HCT116 (cell line): ENCODE measurements at regions not wholly inside any gene's neighbourhood (a gene's known extent, or its start where the extent isn't known, plus 50 kb on each side); places are given as distances from the start of the nearest gene placed in this dataset.

ENCODE experiments used
- ATAC-seq: fragments of 200-7000 bp; cut with Tn5 transposase; 2 replicates; pipeline ENCODE4 v1.9.1; 2020; ENCODE audit warnings: mild to moderate bottlenecking, moderate library complexity
- BruUV-seq: library from RNA; stranded (reverse); fragments of 400-500 nt; replicated peaks from 2 replicates; lab custom pipeline; 2021; lab: Mats Ljungman, UMichigan
- CTCF ChIA-PET: fragments of 300-600 bp; sonication (Branson Sonifier 250); formaldehyde crosslinking; loops from one replicate; lab custom pipeline; 2021; ENCODE audit warnings: antibody characterized with exemption; lab: Charles Lee
- POLR2A ChIA-PET: fragments of 300-600, 350-600 bp; sonication (Branson Sonifier 250); formaldehyde crosslinking; loops from one replicate; lab custom pipeline; 2021; ENCODE audit warnings: antibody characterized with exemption; lab: Charles Lee
- RAD21 ChIA-PET, 2 experiments: fragments of 300-600 bp; sonication (Branson Sonifier 250); formaldehyde crosslinking; loops; one replicate each; lab custom pipeline; 2023; ENCODE audit warnings: low total read pairs in 2 of 2; ENCODE audit not compliant: uncharacterized antibody in 2 of 2, unreplicated experiment in 2 of 2, low non-redundant PET in 1 of 2; lab: Charles Lee
- DNase-seq: peaks from one replicate; pipeline ENCODE4 v3.0.0-alpha.2; 2010; ENCODE audit warnings: low read depth, low spot score
- H2AFZ ChIP-seq: fragments of 200-600 bp; shearing (Covaris generic), sonication (generic); 2 replicates; pipeline ENCODE4 v1.6.1; 2017; ENCODE audit warnings: low read depth, mixed run types, mixed read lengths, antibody characterized with exemption, low read length; ENCODE audit not compliant: poor library complexity, severe bottlenecking
- H3K27ac ChIP-seq: 2 replicates; pipeline ENCODE4 v1.5.1; 2012; ENCODE audit warnings: low read depth, low read length
- H3K27me3 ChIP-seq: fragments of 200-600 bp; sonication (generic); 2 replicates; pipeline ENCODE4 v1.6.1; 2016; ENCODE audit warnings: mixed run types, low read length, mixed read lengths; ENCODE audit not compliant: insufficient read depth
- H3K36me3 ChIP-seq, 2 experiments: fragments of 200-500 bp in 1 of 2; fragments of 200-600 bp in 1 of 2; sonication (Bioruptor generic) in 1 of 2; sonication (generic) in 1 of 2; 2 replicates each; pipeline versions ENCODE4 v1.5.1 to v1.6.1; 2014 to 2016; ENCODE audit warnings: low read length in 2 of 2, inconsistent platforms in 1 of 2, mixed read lengths in 1 of 2, mixed run types in 1 of 2; ENCODE audit not compliant: insufficient read depth in 2 of 2, control insufficient read depth in 1 of 2
- H3K4me1 ChIP-seq, 2 experiments: fragments of 200-600 bp in 1 of 2; sonication (generic) in 1 of 2; 2 replicates each; pipeline versions ENCODE4 v1.5.1 to v1.6.1; 2012 to 2017; ENCODE audit warnings: low read length in 2 of 2, inconsistent platforms in 1 of 2, mild to moderate bottlenecking in 1 of 2, mixed read lengths in 1 of 2, mixed run types in 1 of 2, moderate library complexity in 1 of 2; ENCODE audit not compliant: insufficient read depth in 2 of 2, control insufficient read depth in 1 of 2
- H3K4me2 ChIP-seq: fragments of 200-600 bp; sonication (generic); 2 replicates; pipeline ENCODE4 v1.6.1; 2017; ENCODE audit warnings: mixed run types, low read length, mixed read lengths
- H3K4me3 ChIP-seq, 2 experiments: fragments of 200-600 bp in 1 of 2; sonication (generic) in 1 of 2; replicated peaks in 1 of 2; 2 replicates each; pipeline ENCODE4 v1.5.1; 2011 to 2016; ENCODE audit warnings: low read length in 2 of 2, control low read depth in 1 of 2, low read depth in 1 of 2, mild to moderate bottlenecking in 1 of 2, mixed read lengths in 1 of 2, mixed run types in 1 of 2
- H3K79me2 ChIP-seq: fragments of 200-600 bp; sonication (generic); 2 replicates; pipeline ENCODE4 v1.6.1; 2017; ENCODE audit warnings: mild to moderate bottlenecking, mixed run types, low read length, moderate library complexity, mixed read lengths; ENCODE audit not compliant: insufficient read depth
- H3K9ac ChIP-seq: fragments of 200-600 bp; sonication (generic); 2 replicates; pipeline ENCODE4 v1.6.1; 2016; ENCODE audit warnings: low read length, mixed read lengths
- H3K9me2 ChIP-seq: fragments of 200-600 bp; sonication (generic), shearing (Covaris generic); 2 replicates; pipeline ENCODE4 v1.6.1; 2017; ENCODE audit warnings: mixed run types, mild to moderate bottlenecking, moderate library complexity; ENCODE audit not compliant: insufficient read depth
- H3K9me3 ChIP-seq, 2 experiments: fragments of 200-500 bp in 1 of 2; fragments of 200-600 bp in 1 of 2; sonication (Bioruptor generic) in 1 of 2; sonication (generic) in 1 of 2; 2 replicates each; pipeline ENCODE4 v1.6.1; 2014 to 2017; ENCODE audit warnings: low read length in 2 of 2, mixed read lengths in 2 of 2, inconsistent platforms in 1 of 2, low read depth in 1 of 2, mild to moderate bottlenecking in 1 of 2, mixed run types in 1 of 2, moderate library complexity in 1 of 2; ENCODE audit not compliant: control insufficient read depth in 1 of 2, insufficient read depth in 1 of 2
- H4K20me1 ChIP-seq: fragments of 200-600 bp; sonication (generic), shearing (Covaris generic); 2 replicates; pipeline ENCODE4 v1.6.1; 2017; ENCODE audit warnings: mixed run types, mild to moderate bottlenecking, moderate library complexity; ENCODE audit not compliant: insufficient read depth
- ATF3 ChIP-seq: IDR thresholded peaks from 2 replicates; pipeline ENCODE4 v1.6.1; 2012
- CEBPB ChIP-seq: IDR thresholded peaks from 2 replicates; pipeline ENCODE4 v1.6.1; 2012; ENCODE audit warnings: low read depth
- EGR1 ChIP-seq: IDR thresholded peaks from 2 replicates; pipeline ENCODE4 v1.6.1; 2012; ENCODE audit warnings: low read depth
- EZH2phosphoT487 ChIP-seq: fragments of 200-600 bp; IDR thresholded peaks from 2 replicates; pipeline ENCODE4 v1.6.1; 2018; ENCODE audit warnings: antibody characterized with exemption, borderline replicate concordance
- FOSL1 ChIP-seq: IDR thresholded peaks from 2 replicates; pipeline ENCODE4 v1.6.1; 2012; ENCODE audit warnings: low read depth
- JUND ChIP-seq: IDR thresholded peaks from 2 replicates; pipeline ENCODE4 v1.6.1; 2012
- POLR2A ChIP-seq: IDR thresholded peaks from 2 replicates; pipeline ENCODE4 v1.7.0; 2011; ENCODE audit warnings: borderline replicate concordance; ENCODE audit not compliant: insufficient read depth, insufficient read length; ENCODE audit errors: extremely low read depth
- RAD21 ChIP-seq: IDR thresholded peaks from 2 replicates; pipeline ENCODE4 v1.6.1; 2012; ENCODE audit warnings: low read depth, mild to moderate bottlenecking
- SIN3A ChIP-seq: IDR thresholded peaks from 2 replicates; pipeline ENCODE4 v1.6.1; 2012; ENCODE audit warnings: low read depth
- ZBTB33 ChIP-seq: IDR thresholded peaks from 2 replicates; pipeline ENCODE4 v1.6.1; 2011; ENCODE audit warnings: mild to moderate bottlenecking, low read length, moderate library complexity; ENCODE audit not compliant: insufficient replicate concordance; ENCODE audit errors: extremely low read depth
- ZFX ChIP-seq: fragments of 450-650 bp; IDR thresholded peaks from 2 replicates; pipeline ENCODE4 v1.6.1; 2017
- intact Hi-C: fragments of 100-400 bp; cut with micrococcal nuclease; formaldehyde crosslinking; loops from 2 replicates; pipeline ENCODE4 v1.10.0; 2022

- H3K27ac ChIP-seq, result no peak overlapping the region
- no peaks in the 10 kb centered on the region for H3K9me3 ChIP-seq
- DNase-seq (no peak), ATAC-seq (no peak)
- no peak overlapping the region for H2AFZ ChIP-seq
- H3K27me3 ChIP-seq, result no peaks in the 10 kb centered on the region
- CTCF ChIA-PET, result no interaction called here
- H3K36me3 ChIP-seq, result no peaks in the 10 kb centered on the region
- POLR2A ChIA-PET, result no interaction called here
- no peak overlapping the region for H3K4me3 ChIP-seq
- TF ChIP-seq ATF3, result no peak
- no peak for TF ChIP-seq EZH2phosphoT487
- no peak for TF ChIP-seq EGR1
- TF ChIP-seq ZFX, result no peak
- TF ChIP-seq JUND, result no peak
- TF ChIP-seq SIN3A, result no peak
- no peak for TF ChIP-seq FOSL1
- no peak for TF ChIP-seq RAD21
- TF ChIP-seq POLR2A, result no peak
- TF ChIP-seq ZBTB33, result no peak
- no peak for TF ChIP-seq CEBPB
- no peaks in the 10 kb centered on the region for H3K4me1 ChIP-seq
- no peaks in the 10 kb centered on the region for H3K79me2 ChIP-seq
- H3K9me2 ChIP-seq, result no peaks in the 10 kb centered on the region
- no peaks in the 10 kb centered on the region for H4K20me1 ChIP-seq
- RAD21 ChIA-PET, result no interaction called here
- intact Hi-C loops, result no loop called here
- no TSS peak for BruUV-seq
- no peak overlapping the region for H3K9ac ChIP-seq
- no peak overlapping the region for H3K4me2 ChIP-seq
Measured at GRCh38 chr9:88804254-88804596, 187.0 kb upstream of the S1PR3 start.
